Coronary artery (tissue), 2 donors: ENCODE measurements at regions not wholly inside any gene's neighbourhood (a gene's known extent, or its start where the extent isn't known, plus 50 kb on each side); places are given as distances from the start of the nearest gene placed in this dataset.

Experiments
- DNase-seq: peaks from one replicate; pipeline ENCODE4 v3.0.0-alpha.2; 2017; ENCODE audit warnings: low spot score
- H3K27ac ChIP-seq, 2 donors: fragments of 200-600 bp; sonication (generic); one replicate each; pipeline ENCODE4 v1.5.1; 2016 to 2019
- H3K4me3 ChIP-seq: fragments of 200-600 bp; sonication (generic); 2 replicates; pipeline ENCODE4 v1.5.1; 2016; ENCODE audit warnings: mild to moderate bottlenecking, moderate library complexity
- TF ChIP-seq, protein P1 (sequence below): fragments of 200-600 bp; sonication (generic); IDR thresholded peaks from one replicate; pipeline ENCODE4 v1.5.1; 2019; ENCODE audit warnings: antibody characterized with exemption

DNA sequence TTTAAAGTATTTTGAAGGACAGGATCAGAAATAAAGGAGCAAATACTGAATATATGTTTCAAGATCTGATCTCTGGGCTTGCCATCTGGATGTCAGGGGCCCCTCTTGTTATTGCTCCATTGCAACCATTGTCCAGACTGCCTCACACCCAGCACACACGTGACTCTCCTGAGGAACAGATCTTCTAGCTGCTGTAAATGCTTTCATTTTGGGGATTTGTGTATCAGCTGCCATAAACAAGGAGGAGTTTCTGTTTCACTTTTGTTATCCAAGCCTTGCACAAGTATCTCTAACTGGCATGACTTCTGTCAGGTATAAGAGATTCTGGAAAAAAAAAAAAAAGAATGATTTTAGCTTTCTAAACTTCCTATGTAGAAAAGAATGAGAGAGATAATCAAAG lies 1624.1 kb upstream of the PRR20A start:
- TF ChIP-seq, protein P1, sequence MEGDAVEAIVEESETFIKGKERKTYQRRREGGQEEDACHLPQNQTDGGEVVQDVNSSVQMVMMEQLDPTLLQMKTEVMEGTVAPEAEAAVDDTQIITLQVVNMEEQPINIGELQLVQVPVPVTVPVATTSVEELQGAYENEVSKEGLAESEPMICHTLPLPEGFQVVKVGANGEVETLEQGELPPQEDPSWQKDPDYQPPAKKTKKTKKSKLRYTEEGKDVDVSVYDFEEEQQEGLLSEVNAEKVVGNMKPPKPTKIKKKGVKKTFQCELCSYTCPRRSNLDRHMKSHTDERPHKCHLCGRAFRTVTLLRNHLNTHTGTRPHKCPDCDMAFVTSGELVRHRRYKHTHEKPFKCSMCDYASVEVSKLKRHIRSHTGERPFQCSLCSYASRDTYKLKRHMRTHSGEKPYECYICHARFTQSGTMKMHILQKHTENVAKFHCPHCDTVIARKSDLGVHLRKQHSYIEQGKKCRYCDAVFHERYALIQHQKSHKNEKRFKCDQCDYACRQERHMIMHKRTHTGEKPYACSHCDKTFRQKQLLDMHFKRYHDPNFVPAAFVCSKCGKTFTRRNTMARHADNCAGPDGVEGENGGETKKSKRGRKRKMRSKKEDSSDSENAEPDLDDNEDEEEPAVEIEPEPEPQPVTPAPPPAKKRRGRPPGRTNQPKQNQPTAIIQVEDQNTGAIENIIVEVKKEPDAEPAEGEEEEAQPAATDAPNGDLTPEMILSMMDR: no peak
- H3K27ac ChIP-seq: no peak overlapping the region
- no peak for DNase-seq
- no peak overlapping the region for H3K4me3 ChIP-seq

- DNase-seq: no peak
- TF ChIP-seq, protein P1: no peak
- Histone ChIP-seq H3K4me3 (no peak overlapping the region), H3K27ac (no peak overlapping the region)
Observed at GRCh38 chr13:55517312-55517711, 1623.4 kb upstream of the PRR20A start.

DNA sequence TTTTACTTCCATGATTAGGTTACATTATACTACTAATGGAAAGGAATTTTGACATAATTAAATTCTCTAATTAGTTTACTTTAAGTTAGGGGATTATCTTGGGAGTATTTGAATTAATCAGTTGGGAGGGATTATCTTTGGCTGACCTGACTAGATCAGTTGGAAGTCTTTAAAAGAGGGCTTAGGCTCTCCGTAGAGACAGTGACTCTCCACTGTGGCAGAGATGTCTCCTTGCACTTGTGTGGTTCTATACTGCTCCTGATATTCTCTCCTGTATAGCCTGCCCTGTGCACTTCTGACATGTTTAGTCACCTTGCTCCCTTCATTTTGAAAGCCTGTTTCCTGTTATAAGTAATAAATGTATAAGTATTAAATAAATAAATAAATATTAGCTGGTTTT lies 1612.3 kb upstream of the PRR20A start:
- Histone ChIP-seq H3K27ac (no peak overlapping the region), H3K4me3 (no peak overlapping the region)
- TF ChIP-seq, protein P1: no peak
- no peak for DNase-seq

- TF ChIP-seq, protein P1: no peak
- Histone ChIP-seq H3K27ac (no peak overlapping the region), H3K4me3 (no peak overlapping the region)
- DNase-seq: no peak
Observed at GRCh38 chr13:55534306-55534705, 1606.4 kb upstream of the PRR20A start.

- no peak overlapping the region for H3K27ac ChIP-seq
- no peak overlapping the region for H3K4me3 ChIP-seq
- no peak for DNase-seq
- TF ChIP-seq, protein P1: no peak
Observed at GRCh38 chr13:55538424-55538823, 1602.3 kb upstream of the PRR20A start.

DNA sequence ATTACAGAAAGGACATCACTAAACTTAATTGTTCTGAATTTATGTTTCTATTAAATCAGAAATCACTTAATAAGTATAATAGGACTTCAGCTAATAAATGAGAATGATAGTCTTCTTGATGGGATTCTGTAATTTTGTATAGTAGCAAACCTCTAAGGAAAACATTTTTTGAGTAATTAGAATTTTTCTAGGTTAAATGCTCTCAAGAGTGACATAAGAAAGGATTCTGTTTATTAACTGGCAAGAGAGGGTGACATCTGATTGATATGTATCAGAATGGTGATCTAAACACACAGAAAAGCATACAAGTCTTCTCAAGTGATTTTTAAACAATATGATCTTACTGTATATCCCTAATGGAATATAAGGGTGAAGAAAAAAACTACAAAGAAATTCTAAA lies 1597.7 kb upstream of the PRR20A start:
- H3K27ac ChIP-seq: no peak overlapping the region
- no peak overlapping the region for H3K4me3 ChIP-seq
- TF ChIP-seq, protein P1: no peak
- DNase-seq: no peak

DNA sequence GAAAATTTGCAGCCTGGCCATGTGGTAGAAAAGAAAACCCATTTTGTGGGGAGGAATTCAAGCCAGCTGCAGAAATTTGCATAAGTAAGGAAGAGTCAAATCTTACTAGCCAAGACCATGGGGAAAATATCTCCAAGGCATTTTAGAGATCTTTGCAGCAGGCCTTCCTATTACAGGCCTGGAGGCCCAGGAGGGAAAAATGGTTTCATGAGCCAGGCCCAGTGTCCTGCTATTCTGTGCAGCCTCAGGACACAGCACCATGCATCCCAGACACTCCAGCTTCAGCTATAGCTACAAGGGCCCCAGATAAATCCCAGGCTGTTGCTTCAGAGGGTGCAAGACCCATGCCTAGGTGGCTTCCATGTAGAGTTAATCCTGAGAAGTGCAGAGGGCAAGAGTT lies 1590.1 kb upstream of the PRR20A start:
- Histone ChIP-seq H3K4me3 (no peak overlapping the region), H3K27ac (no peak overlapping the region)
- TF ChIP-seq, protein P1: no peak
- no peak for DNase-seq
